ENCODE measurements at regions not wholly inside any gene's neighbourhood (a gene's known extent, or its start where the extent isn't known, plus 50 kb on each side); places are given as distances from the start of the nearest gene placed in this dataset.

GRCh38 chr18:78769502-78770105 lies 210.0 kb upstream of the SALL3 start:
- DNase-seq (ENCODE audit: low read depth): no peak

DNA sequence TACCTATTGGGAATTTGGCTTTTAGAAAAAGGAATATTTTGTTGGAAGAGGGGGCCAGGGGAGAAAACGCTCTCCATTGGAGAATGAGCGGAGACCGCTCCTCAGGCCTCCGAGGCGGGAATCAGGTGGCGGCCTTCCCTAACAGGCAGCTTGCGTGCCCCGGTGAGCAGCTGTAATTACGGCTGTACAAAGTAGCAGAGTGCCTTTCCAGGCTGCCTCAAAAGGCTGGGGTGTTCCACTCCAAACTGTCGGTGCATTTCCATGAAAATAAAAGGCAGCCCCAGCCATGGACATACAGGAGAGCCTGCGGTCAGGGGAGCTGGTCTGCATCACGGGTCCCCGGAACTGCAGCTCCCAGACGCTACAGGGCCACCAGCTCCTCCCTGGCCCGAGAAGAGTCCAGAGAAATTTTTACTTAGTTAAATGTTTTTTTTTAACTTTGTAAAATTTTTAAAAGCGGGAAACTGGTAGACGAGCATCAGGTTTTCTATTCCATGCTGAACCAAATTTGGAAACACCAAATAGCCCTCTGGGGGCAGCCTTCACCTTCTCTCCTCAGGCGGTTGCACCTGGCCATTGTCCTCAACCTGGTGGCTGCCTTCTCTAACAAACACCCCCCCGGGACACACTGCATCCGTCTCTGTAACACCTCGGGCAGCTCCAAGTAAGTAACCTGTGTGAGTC lies 209.3 kb upstream of the SALL3 start:
- DNase-seq (ENCODE audit: low read depth): no peak

DNA sequence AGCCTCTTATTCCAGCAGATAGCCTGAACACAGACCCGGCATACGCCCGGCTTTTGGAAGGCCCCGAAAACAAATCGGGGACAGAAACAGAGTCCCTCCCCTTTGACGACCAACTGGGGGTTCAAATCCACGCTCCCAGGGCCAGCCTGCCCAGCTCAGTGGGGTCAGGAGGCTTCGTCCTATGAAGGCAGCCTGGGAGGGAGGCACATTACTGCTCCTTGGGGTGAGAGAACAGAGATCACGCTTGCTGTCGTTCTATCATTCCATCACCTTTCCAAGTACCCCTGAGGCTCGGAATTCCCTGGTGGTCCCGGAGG lies 208.8 kb upstream of the SALL3 start:
- no peak for DNase-seq (ENCODE audit: low read depth)

- no peak for DNase-seq (ENCODE audit: low read depth)
These were observed 207.9 kb upstream of the SALL3 start for GRCh38 chr18:78771496-78772359.

DNA sequence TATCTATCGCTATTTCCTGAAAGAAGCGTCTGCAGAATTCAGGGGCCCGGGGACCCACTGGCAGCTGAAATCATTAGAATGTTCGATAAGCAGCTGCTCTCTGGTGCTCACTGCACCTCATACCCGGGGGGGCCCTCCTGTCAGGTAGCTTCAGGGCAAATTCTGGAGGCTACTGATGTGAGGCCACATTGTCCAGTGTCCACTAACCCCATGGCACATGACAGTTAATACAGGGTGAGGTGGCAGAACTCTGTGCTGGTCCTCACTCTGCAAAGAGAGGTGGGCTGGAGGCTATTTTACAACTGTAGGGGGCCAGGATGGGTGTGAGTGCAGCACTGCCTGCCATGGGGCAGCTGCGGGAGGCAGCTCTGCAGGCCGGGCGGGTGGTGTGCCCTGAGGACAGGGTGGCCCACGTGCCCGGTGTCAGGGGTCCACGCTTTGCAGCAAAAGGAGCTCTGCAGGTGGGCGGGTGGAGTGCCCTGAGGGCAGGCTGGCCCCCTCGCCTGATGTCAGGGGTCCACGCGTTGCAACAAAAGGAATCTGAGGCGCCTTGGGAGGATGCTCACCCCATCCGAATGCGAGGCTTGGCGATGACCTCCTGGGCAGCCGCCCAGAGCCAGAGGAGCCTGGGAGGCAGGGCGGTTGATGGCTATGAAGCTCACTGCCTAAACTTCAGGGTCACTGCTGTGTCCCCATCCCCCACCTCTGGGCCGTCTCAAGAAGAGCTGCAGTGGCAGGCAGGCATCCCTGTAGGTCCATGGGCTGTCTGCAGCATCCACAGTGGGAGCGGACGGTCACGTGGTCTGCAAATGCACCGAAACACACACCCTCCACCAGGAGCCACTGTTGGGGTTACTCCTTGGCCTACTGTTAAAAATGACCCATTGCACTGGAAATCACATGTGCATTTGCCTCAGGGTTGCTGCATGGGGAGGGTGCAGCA lies 207.0 kb upstream of the SALL3 start:
- no peak for DNase-seq (ENCODE audit: low read depth)

- DNase-seq (ENCODE audit: low read depth): no peak
These were observed 206.3 kb upstream of the SALL3 start for GRCh38 chr18:78773303-78773755.

GRCh38 chr18:78773819-78774218 lies 205.8 kb upstream of the SALL3 start:
- no peak for DNase-seq (ENCODE audit: low read depth)

- DNase-seq (ENCODE audit: low read depth): no peak
These were observed 204.9 kb upstream of the SALL3 start for GRCh38 chr18:78774741-78775141.

DNA sequence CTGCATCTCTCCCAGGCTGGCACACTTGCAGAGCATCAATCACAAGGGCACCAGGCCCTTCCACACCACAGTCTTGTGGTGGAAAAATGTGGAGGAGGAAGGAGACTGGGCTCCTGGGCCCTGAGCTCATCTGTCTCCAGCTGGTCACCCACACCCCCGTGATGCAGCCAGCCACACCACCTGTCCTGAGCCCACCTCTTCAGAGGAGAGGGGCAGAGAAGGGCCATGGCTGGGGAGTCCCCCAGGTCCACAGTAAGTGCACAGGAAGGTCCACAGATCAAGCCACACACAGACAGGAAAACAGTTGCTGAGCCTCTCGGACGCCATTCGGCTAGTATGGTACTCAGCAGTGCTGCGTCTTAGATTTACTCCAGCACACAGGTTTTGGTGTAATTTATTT lies 203.5 kb upstream of the SALL3 start:
- DNase-seq (ENCODE audit: low read depth): no peak

- no peak for DNase-seq (ENCODE audit: low read depth)
These were observed 202.8 kb upstream of the SALL3 start for GRCh38 chr18:78776706-78777285.

DNA sequence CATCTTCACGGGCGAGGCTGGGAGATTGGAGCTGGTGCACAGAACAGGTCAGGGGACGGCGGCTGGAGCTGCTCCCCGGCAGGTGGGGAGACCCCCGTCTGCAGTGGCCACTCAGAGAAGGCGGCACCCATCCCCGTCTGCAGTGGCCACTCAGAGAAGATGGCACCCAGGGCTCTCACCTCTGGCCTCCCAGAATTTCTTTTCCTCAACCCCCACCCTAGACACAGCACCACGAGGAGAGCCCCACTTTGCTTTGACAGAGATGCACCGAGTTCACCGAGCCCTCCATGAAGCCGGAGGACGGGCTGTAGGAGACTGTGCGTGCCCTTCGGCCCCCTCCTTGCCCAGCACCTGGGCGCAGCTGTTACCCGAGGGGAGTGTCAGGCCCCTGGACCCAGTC lies 201.6 kb upstream of the SALL3 start:
- no peak for DNase-seq (ENCODE audit: low read depth)

- no peak for DNase-seq (ENCODE audit: low read depth)
These were observed 201.0 kb upstream of the SALL3 start for GRCh38 chr18:78778651-78779050.

- DNase-seq (ENCODE audit: low read depth): no peak
These were observed 199.5 kb upstream of the SALL3 start for GRCh38 chr18:78779996-78780718.

GRCh38 chr18:78780719-78781600 lies 198.7 kb upstream of the SALL3 start:
- no peak for DNase-seq (ENCODE audit: low read depth)

- no peak for DNase-seq (ENCODE audit: low read depth)
These were observed 198.0 kb upstream of the SALL3 start for GRCh38 chr18:78781601-78781960.

- no peak for DNase-seq (ENCODE audit: low read depth)
These were observed 196.6 kb upstream of the SALL3 start for GRCh38 chr18:78782951-78783563.

- DNase-seq (ENCODE audit: low read depth): no peak
These were observed 196.1 kb upstream of the SALL3 start for GRCh38 chr18:78783564-78783960.

GRCh38 chr18:78784861-78785260 lies 194.8 kb upstream of the SALL3 start:
- no peak for DNase-seq (ENCODE audit: low read depth)

DNA sequence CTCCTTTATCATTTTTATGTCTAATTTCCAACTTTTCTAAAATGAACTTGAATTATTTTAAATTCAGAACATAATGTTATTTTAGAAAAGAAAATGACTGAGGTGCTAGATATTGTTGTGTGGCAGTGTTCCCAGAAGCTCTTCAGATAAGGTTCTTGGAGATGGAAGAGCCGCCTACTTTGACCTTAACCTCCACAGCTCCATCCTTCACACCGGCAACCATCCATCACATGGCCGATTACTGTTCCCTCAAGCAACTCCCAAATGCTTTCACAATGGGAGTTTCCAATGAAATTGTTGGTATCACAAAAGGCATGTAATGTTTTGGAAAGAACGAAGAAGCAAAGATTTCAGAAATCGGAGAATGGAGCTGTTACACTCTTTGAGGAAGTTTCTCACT lies 193.9 kb upstream of the SALL3 start:
- DNase-seq (ENCODE audit: low read depth): no peak

Measured in renal cortical epithelial cell (primary cell).